ENCODE measurements at regions not wholly inside any gene's neighbourhood (a gene's known extent, or its start where the extent isn't known, plus 50 kb on each side); places are given as distances from the start of the nearest gene placed in this dataset.
A peak's percentile ranks its signal among the peaks of the same experiment; 100 is the strongest.

DNA sequence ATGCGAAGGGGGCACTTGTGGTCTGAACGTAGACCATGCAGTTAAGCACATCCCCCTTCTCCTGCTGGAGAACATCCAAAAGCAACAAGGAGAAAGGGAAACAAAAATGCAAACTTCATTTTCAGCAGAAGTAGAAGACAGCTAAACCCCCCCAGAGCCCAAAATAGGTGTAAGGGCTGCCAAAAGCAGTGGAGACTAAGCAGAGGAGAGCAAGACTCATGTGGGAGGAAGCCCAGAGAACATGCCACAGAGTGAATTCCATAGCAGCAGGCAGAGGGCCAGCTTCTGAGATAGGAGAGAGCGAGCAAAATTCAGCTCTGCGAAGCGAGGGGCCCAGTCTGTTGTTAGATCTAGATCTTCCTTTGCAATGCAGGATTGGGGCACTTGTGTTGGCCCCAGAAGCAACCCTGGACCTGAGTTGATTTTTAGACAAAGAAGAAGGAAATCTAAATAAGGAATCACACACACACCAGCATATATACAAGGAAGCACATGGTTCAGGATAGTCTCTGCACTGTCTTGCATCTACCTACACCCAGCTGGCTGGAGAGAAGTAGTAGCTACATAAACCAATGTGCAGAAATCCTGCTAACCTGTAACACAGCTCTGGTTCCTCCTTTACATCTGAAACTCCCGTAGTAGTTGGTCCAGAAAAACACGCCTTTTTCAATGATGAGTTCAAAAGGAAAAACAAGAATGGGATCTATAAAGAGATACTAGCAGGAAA, 199.6 kb downstream of the SPRY2 start:
- ChIA-PET CTCF (no interaction called here), RAD21 (ENCODE audit: unreplicated experiment) (no interaction called here), POLR2A (interaction anchor here (0.6 to 0.7 kb wide), 2 partner anchors 13 to 21 kb away, joined by 3 to 4 read pairs; no protein-coding TSS in a partner anchor), SMC1A (ENCODE audit: uncharacterized antibody, unreplicated experiment) (interaction anchor here (0.6 to 1.0 kb wide), 2 partner anchors 17 to 34 kb away, joined by 3 to 4 read pairs; no protein-coding TSS in a partner anchor)
- Histone ChIP-seq H2AFZ (ENCODE audit: control insufficient read depth, low read depth, low read length) (no peak overlapping the region), H3K27me3 (replicated peaks in 1 of 2; ENCODE audit: control insufficient read depth in 2 of 2, insufficient read depth in 2 of 2, low read length in 1 of 2) (no peaks in the 10 kb centered on the region), H3K4me2 (ENCODE audit: control insufficient read depth, insufficient read depth) (no peak overlapping the region), H3K4me1 (ENCODE audit: control insufficient read depth, insufficient read depth, low read length) (no peaks in the 10 kb centered on the region), H3K27ac (ENCODE audit: control insufficient read depth, insufficient read depth) (no peak overlapping the region), H3K36me3 (ENCODE audit: control insufficient read depth in 2 of 2, insufficient read depth in 2 of 2, low read length in 1 of 2) (no peaks in the 10 kb centered on the region), H4K20me1 (ENCODE audit: control insufficient read depth, insufficient read depth) (no peaks in the 10 kb centered on the region), H3K79me2 (ENCODE audit: control insufficient read depth, insufficient read depth, low read length) (no peaks in the 10 kb centered on the region), H3K9me3 (replicated peaks; ENCODE audit: control insufficient read depth, insufficient read depth, low read length) (no peaks in the 10 kb centered on the region), H3K9ac (ENCODE audit: control insufficient read depth, insufficient read depth, low read length) (no peak overlapping the region), H3K4me3 (no peak overlapping the region)
- DNase-seq (ENCODE audit: low read depth, low spot score), result no peak
- no TSS peak for BruUV-seq (replicated peaks)
- no peak for TF ChIP-seq ZNF24 (IDR thresholded peaks at IDR 0.05)
- TF ChIP-seq TAF1 (IDR thresholded peaks at IDR 0.05; ENCODE audit: borderline replicate concordance, low read depth, low read length), result no peak
- no peak for TF ChIP-seq HDGF (IDR thresholded peaks at IDR 0.05)
- no peak for TF ChIP-seq PAX8 (IDR thresholded peaks at IDR 0.05)
- no peak for TF ChIP-seq SUPT20H (IDR thresholded peaks at IDR 0.05; ENCODE audit: borderline replicate concordance, control insufficient read depth, low read depth, low read length)
- intact Hi-C loops (cut with micrococcal nuclease; ENCODE audit: unreplicated experiment), result no loop called here
- in situ Hi-C loops (cut with MboI), result no loop called here
- 26% methylated on average over 7 of the region's 7 CpGs for WGBS (ENCODE audit: insufficient coverage, insufficient replicate concordance, low lambda C conversion rate, missing lambda C conversion rate)
- peak; percentile 34 for ATAC-seq
- no peak for FAIRE-seq

GRCh38 chr13:80140685-80141084, 200.2 kb downstream of the SPRY2 start:
- intact Hi-C loops (cut with micrococcal nuclease; ENCODE audit: unreplicated experiment), result no loop called here
- FAIRE-seq, result no peak
- SMC1A ChIA-PET (ENCODE audit: uncharacterized antibody, unreplicated experiment), result interaction anchor here (1.0 kb wide), 1 partner anchor 8 kb away, joined by 3 read pairs; no protein-coding TSS in a partner anchor

More at GRCh38 chr13:80140685-80141084, 200.2 kb downstream of the SPRY2 start:
- ChIA-PET CTCF (no interaction called here), RAD21 (ENCODE audit: unreplicated experiment) (no interaction called here), POLR2A (no interaction called here)
- WGBS (ENCODE audit: insufficient coverage, insufficient replicate concordance, low lambda C conversion rate, missing lambda C conversion rate), result 31% methylated on average over 4 of the region's 4 CpGs
- H4K20me1 ChIP-seq (ENCODE audit: control insufficient read depth, insufficient read depth), result no peaks in the 10 kb centered on the region
- H3K79me2 ChIP-seq (ENCODE audit: control insufficient read depth, insufficient read depth, low read length), result no peaks in the 10 kb centered on the region
- H3K4me2 ChIP-seq (ENCODE audit: control insufficient read depth, insufficient read depth), result no peak overlapping the region
- ATAC-seq (no peak), DNase-seq (ENCODE audit: low read depth, low spot score) (no peak)
- no peak overlapping the region for H3K9ac ChIP-seq (ENCODE audit: control insufficient read depth, insufficient read depth, low read length)
- no peak overlapping the region for H3K27ac ChIP-seq (ENCODE audit: control insufficient read depth, insufficient read depth)
- H3K4me1 ChIP-seq (ENCODE audit: control insufficient read depth, insufficient read depth, low read length), result no peaks in the 10 kb centered on the region
- no peak for TF ChIP-seq SMAD1 (IDR thresholded peaks at IDR 0.05; ENCODE audit: low read depth, partially characterized antibody)
- TF ChIP-seq, protein P1, sequence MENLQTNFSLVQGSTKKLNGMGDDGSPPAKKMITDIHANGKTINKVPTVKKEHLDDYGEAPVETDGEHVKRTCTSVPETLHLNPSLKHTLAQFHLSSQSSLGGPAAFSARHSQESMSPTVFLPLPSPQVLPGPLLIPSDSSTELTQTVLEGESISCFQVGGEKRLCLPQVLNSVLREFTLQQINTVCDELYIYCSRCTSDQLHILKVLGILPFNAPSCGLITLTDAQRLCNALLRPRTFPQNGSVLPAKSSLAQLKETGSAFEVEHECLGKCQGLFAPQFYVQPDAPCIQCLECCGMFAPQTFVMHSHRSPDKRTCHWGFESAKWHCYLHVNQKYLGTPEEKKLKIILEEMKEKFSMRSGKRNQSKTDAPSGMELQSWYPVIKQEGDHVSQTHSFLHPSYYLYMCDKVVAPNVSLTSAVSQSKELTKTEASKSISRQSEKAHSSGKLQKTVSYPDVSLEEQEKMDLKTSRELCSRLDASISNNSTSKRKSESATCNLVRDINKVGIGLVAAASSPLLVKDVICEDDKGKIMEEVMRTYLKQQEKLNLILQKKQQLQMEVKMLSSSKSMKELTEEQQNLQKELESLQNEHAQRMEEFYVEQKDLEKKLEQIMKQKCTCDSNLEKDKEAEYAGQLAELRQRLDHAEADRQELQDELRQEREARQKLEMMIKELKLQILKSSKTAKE (IDR thresholded peaks at IDR 0.05; ENCODE audit: low read depth, poor library complexity, severe bottlenecking), result no peak
- in situ Hi-C loops (cut with MboI), result no loop called here
- H3K4me3 ChIP-seq, result no peak overlapping the region
- H3K36me3 ChIP-seq (ENCODE audit: control insufficient read depth in 2 of 2, insufficient read depth in 2 of 2, low read length in 1 of 2), result no peaks in the 10 kb centered on the region
- no peak overlapping the region for H2AFZ ChIP-seq (ENCODE audit: control insufficient read depth, low read depth, low read length)
- BruUV-seq (replicated peaks), result no TSS peak
- H3K9me3 ChIP-seq (replicated peaks; ENCODE audit: control insufficient read depth, insufficient read depth, low read length), result no peaks in the 10 kb centered on the region
- H3K27me3 ChIP-seq (replicated peaks in 1 of 2; ENCODE audit: control insufficient read depth in 2 of 2, insufficient read depth in 2 of 2, low read length in 1 of 2), result no peaks in the 10 kb centered on the region

All from GM12878 (cell line).